ENCODE measurements at regions not wholly inside any gene's neighbourhood (a gene's known extent, or its start where the extent isn't known, plus 50 kb on each side); places are given as distances from the start of the nearest gene placed in this dataset.

DNA sequence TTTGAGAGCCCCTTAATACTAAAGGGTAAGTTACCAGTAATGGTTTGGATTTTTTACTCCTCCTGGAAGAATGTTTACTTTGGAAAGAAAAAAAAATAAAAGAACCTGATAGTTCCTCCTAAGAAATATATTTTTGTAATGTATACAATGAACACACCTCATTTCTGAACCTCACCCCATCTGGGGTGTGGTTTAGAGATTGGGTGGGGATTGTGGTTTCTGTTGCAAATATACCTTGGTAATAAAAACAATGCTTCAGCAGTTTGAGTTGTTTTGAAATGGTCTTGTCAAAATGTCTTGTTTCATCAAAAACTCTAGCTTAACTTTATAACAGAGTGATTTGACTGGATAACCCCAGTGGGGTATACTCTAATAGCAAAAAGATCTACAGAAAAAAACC lies 448.9 kb upstream of the MEIS1 start (continued):
- TF ChIP-seq CHD7 (IDR thresholded peaks at IDR 0.05; ENCODE audit: insufficient replicate concordance, low read length) (no peak), POU5F1 (IDR thresholded peaks at IDR 0.05; ENCODE audit: low read depth, low read length) (no peak)
- TF ChIP-seq, protein P1, sequence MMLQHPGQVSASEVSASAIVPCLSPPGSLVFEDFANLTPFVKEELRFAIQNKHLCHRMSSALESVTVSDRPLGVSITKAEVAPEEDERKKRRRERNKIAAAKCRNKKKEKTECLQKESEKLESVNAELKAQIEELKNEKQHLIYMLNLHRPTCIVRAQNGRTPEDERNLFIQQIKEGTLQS (IDR thresholded peaks at IDR 0.05; ENCODE audit: insufficient read depth, low read depth, low read length), result no peak
